ENCODE measurements at regions not wholly inside any gene's neighbourhood (a gene's known extent, or its start where the extent isn't known, plus 50 kb on each side); places are given as distances from the start of the nearest gene placed in this dataset.

DNA sequence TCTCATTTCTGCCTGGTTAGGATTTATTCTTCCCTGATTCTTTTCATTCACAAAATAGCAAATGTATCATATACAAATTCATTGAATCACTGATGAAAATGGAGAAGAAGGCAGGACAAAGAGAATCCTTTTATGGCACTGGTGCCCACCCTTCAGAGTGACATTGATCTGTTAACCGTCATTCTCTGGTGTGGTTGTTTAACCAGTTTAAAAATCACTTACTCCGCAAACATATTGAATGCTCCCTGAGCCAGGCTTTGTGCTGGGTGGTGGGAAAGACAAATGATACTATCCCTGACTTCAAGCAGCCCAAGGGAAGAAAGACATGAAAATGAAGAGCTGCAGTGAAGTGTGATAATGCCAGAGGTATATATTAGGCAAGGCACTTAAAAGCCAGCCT is 187.5 kb upstream of the SLC38A2 start:
- TF ChIP-seq, protein P1, sequence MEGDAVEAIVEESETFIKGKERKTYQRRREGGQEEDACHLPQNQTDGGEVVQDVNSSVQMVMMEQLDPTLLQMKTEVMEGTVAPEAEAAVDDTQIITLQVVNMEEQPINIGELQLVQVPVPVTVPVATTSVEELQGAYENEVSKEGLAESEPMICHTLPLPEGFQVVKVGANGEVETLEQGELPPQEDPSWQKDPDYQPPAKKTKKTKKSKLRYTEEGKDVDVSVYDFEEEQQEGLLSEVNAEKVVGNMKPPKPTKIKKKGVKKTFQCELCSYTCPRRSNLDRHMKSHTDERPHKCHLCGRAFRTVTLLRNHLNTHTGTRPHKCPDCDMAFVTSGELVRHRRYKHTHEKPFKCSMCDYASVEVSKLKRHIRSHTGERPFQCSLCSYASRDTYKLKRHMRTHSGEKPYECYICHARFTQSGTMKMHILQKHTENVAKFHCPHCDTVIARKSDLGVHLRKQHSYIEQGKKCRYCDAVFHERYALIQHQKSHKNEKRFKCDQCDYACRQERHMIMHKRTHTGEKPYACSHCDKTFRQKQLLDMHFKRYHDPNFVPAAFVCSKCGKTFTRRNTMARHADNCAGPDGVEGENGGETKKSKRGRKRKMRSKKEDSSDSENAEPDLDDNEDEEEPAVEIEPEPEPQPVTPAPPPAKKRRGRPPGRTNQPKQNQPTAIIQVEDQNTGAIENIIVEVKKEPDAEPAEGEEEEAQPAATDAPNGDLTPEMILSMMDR (IDR thresholded peaks at IDR 0.05 in 2 of 3, conservative IDR thresholded peaks at IDR 0.05 in 1 of 3; ENCODE audit: borderline replicate concordance in 1 of 3, insufficient read depth in 1 of 3, low read depth in 2 of 3, low read length in 2 of 3), result no peak
- no peak for TF ChIP-seq RAD21 (IDR thresholded peaks at IDR 0.05; ENCODE audit: low read depth)

Data from HCT116 (cell line).